Astrocyte of the cerebellum (primary cell): ENCODE measurements at regions not wholly inside any gene's neighbourhood (a gene's known extent, or its start where the extent isn't known, plus 50 kb on each side); places are given as distances from the start of the nearest gene placed in this dataset.
"Not testable (repeated sequence)": the region's sequence is repeated elsewhere in the genome, so short reads cannot be mapped to it uniquely, and the experiment has no call there.

Experiments used
- DNase-seq: peaks from one replicate; pipeline ENCODE4 v3.0.0-alpha.2; 2011; ENCODE audit warnings: low read depth
- H3K4me3 ChIP-seq: 2 replicates; pipeline ENCODE4 v1.5.1; 2011; ENCODE audit warnings: mild to moderate bottlenecking, low read depth, low read length, moderate library complexity
- in situ Hi-C: cut with HindIII; loops from 2 replicates; pipeline ENCODE4 v1.10.0; 2017; ENCODE audit warnings: low sequenced_read_pairs
- TF ChIP-seq, protein P1 (sequence below): IDR thresholded peaks from 2 replicates; pipeline ENCODE4 v1.5.1; 2012; ENCODE audit warnings: low read length, low read depth, moderate library complexity, mild to moderate bottlenecking; ENCODE audit errors: missing control alignments

DNA sequence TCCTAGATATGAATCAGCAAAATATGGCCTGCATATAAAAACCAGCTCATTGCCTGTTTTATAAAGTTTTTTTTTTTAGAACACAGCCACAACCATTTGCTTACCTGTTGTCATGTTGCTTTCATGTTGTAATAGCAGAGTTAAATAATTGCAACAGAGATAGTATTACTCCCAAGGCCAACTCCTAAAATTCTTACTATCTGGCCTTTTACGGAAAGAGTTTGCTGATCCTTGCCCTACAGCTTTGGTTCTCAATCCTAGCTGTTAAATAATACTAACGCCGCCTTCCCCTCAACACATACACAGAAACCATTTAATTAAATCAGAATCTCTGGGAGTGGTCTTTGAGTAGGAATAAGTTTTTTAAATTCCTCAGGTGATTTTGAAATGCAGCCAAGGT, 231.3 kb upstream of the TET2 start:
- in situ Hi-C loops: no loop called here
- TF ChIP-seq, protein P1, sequence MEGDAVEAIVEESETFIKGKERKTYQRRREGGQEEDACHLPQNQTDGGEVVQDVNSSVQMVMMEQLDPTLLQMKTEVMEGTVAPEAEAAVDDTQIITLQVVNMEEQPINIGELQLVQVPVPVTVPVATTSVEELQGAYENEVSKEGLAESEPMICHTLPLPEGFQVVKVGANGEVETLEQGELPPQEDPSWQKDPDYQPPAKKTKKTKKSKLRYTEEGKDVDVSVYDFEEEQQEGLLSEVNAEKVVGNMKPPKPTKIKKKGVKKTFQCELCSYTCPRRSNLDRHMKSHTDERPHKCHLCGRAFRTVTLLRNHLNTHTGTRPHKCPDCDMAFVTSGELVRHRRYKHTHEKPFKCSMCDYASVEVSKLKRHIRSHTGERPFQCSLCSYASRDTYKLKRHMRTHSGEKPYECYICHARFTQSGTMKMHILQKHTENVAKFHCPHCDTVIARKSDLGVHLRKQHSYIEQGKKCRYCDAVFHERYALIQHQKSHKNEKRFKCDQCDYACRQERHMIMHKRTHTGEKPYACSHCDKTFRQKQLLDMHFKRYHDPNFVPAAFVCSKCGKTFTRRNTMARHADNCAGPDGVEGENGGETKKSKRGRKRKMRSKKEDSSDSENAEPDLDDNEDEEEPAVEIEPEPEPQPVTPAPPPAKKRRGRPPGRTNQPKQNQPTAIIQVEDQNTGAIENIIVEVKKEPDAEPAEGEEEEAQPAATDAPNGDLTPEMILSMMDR: no peak
- no peak for DNase-seq
- H3K4me3 ChIP-seq: no peak overlapping the region

DNA sequence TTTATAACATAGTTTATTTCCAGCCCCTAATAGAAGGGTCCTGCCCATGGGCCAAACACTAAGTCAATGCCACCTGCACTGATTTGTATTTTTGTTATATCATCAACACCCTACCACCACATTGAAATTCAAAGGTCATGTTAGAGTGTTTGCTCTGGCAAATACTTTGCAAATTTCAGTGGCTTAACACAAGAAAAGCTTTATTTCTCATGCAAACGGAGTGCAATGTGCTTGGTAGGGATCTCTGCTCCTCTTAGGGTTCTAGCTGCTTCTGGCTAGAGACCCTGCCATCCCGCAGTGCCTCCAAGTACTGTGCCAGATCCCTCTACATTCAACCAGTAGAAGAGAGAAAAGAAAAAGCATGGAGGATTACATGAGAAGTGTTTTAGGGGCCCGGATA, 230.8 kb upstream of the TET2 start:
- in situ Hi-C loops: no loop called here
- H3K4me3 ChIP-seq: no peak overlapping the region
- TF ChIP-seq, protein P1: no peak
- no peak for DNase-seq

DNA sequence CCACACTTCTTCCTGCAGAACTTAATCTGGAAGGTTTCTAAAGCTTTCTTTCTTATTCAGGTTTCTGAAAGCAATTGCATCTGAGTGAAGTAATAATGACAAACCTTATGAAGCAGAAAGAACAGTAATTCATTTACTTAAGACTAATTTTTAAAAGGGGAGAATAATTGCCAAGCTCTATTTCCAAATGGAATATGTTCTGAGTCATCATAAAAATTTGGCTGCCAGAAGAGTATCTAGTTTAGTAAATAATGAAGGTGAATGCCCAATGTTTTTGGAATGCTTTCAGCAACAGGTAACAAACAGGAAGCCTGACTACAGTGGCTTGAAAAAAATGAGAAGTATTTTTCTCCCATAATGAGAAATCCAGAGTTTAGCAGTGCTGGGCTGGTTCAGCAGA, 227.3 kb upstream of the TET2 start:
- in situ Hi-C loops: no loop called here
- H3K4me3 ChIP-seq: no peak overlapping the region
- no peak for DNase-seq
- TF ChIP-seq, protein P1: no peak

DNA sequence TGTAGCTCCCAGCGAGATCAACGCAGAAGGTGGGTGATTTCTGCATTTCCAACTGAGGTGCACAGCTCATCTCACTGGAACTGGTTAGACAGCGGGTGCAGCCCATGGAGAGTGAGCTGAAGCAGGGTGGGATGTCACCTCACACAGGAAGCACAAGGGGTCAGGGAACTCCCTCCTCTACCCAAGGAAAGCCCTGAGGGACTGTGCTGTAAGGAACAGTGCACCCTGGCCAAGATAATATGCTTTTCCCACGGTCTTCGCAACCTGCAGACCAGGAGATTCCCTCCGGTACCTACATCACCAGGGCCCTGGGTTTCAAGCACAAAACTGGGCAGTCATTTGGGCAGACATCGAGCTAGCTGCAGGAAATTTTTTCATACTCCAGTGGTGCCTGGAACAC, 216.4 kb upstream of the TET2 start:
- DNase-seq: no peak
- in situ Hi-C loops: no loop called here
- H3K4me3 ChIP-seq: no peak overlapping the region
- TF ChIP-seq, protein P1: no peak

DNA sequence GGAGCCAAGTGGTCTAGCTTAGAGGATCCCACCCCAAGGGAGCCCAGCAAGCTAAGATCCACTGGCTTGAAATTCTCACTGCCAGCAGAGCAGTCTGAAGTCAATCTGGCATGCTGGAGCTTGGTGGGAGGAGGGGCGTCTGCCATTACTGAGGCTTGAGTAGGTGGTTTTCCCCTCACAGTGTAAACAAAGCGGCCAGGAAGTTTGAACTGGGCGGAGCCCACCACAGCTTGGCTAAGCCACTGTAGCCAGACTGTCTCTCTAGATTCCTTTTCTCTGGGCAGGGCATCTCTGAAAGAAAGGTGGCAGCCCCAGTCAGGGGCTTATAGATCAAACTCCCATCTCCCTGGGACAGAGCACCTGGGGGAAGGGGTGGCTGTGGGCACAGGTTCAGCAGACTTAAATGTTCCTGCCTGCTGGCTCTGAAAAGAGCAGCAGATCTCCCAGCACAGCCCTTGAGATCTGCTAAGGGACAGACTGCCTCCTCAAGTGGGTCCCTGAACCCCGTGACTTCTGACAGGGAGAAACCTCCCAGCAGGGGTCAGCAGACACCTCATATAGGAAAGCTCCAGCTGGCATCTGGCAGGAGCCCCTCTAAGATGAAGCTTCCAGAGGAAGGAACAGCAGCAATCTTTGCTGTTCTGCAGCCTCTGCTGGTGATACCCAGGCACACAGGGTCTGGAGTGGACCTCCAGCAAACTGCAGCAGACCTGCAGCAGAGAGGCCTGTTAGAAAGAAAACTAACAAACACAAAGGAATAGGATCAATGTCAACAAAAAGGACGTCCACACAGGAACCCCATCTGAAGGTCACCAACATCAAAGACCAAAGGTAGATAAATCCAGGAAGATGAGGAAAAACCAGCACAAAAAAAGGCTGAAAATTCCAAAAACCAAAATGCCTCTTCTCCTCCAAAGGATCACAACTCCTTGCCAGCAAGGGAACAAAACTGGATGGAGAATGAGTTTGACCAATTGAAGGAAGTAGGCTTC, 215.6 kb upstream of the TET2 start:
- in situ Hi-C loops, DNase-seq, H3K4me3 ChIP-seq: not testable (repeated sequence)
- TF ChIP-seq, protein P1: peak; percentile 17

DNA sequence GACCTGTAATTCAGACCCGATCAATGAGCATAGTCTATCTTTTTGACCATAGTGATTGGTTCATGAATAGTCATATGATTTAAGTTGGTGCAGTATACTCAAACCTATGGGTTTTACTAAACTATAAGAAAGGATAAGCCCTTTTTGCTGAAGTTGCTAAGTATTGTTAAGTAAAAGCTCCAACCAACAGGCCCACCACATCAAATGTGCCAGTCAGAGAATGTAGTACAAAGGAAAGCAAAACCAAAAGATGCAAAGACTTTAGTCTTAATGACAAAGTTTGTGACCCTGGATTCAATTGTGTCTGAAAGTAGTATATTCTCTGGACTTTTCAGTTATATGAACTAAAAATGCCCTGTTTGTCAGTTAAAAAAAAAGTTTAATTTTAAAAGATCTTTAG, 208.1 kb upstream of the TET2 start:
- TF ChIP-seq, protein P1: no peak
- in situ Hi-C loops: no loop called here
- no peak overlapping the region for H3K4me3 ChIP-seq
- DNase-seq: no peak
